OCI-LY1 (cell line): ENCODE measurements at regions not wholly inside any gene's neighbourhood (a gene's known extent, or its start where the extent isn't known, plus 50 kb on each side); places are given as distances from the start of the nearest gene placed in this dataset.

ENCODE experiments used
- CTCF ChIP-seq: fragments of 200-600 bp; sonication (generic), shearing (Covaris generic); IDR thresholded peaks from 2 replicates; pipeline ENCODE4 v1.5.1; 2017; ENCODE audit warnings: mild to moderate bottlenecking, antibody characterized with exemption, low read length, moderate library complexity, mixed read lengths
- EZH2 ChIP-seq: fragments of 200-600 bp; sonication (generic), shearing (Covaris generic); IDR thresholded peaks from 2 replicates; pipeline ENCODE4 v1.8.0; 2017; ENCODE audit warnings: borderline replicate concordance, mixed run types, mild to moderate bottlenecking, antibody characterized with exemption, low read length, moderate library complexity, mixed read lengths

GRCh38 chr2:173797586-173798263, 167.4 kb downstream of the SP3 start:
- TF ChIP-seq CTCF (no peak), EZH2 (no peak)
